Right lobe of liver (tissue), 4 donors: ENCODE measurements at regions not wholly inside any gene's neighbourhood (a gene's known extent, or its start where the extent isn't known, plus 50 kb on each side); places are given as distances from the start of the nearest gene placed in this dataset.

Experiments used
- CTCF ChIP-seq, 4 donors: fragments of 200-600 bp in 3 of 4; fragments of 450-650 bp in 1 of 4; IDR thresholded peaks; one replicate each; pipeline versions ENCODE4 v1.5.1 to v1.8.0; 2016 to 2022; ENCODE audit warnings: antibody characterized with exemption in 4 of 4, mild to moderate bottlenecking in 2 of 4
- POLR2A ChIP-seq: fragments of 450-650 bp; IDR thresholded peaks from one replicate; pipeline ENCODE4 v1.6.1; 2017; ENCODE audit warnings: antibody characterized with exemption, mild to moderate bottlenecking
- donor health status: DM: no; HTN: no; CAD: no.
- donor health status: DM: no; HTN: no; CAD: no.
- donor health status: DM: no; HTN: yes; CAD: no.

DNA sequence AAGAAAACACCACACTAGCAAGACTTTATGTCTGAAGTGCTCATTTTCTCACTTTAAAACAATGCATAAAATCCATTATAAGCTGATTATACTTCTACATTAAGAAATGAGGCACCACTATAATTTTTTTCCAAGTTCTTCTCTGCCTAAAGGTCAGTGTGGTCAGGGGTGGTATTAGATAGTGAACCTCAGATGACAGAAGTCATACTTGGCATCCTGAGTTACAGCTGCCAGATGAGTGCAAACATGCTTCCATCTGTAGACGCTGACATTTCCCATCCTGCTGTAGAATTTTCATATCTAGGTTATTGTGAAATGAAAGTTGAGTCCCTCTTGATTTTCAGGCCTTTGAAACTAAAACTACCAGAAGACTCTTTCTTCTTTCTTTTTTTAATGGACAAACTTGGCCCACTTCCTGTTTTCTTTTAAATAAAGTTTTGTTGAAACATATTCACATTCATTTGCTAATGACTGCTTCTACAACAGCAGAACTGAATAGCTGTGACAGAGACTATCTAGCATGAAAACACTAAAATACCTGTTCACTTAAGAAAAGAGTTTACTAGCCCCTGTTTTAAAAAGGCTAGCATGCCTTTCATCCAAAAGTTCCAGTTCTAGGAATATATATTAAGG lies 900.8 kb downstream of the XPNPEP1 start:
- TF ChIP-seq POLR2A: no peak
- TF ChIP-seq CTCF (IDR thresholded peaks at IDR 0.05): no peak
